Panc1 (cell line): ENCODE measurements at regions not wholly inside any gene's neighbourhood (a gene's known extent, or its start where the extent isn't known, plus 50 kb on each side); places are given as distances from the start of the nearest gene placed in this dataset.

Experiments used
- ATAC-seq: fragments of 200-7000 bp; cut with Tn5 transposase; 2 replicates; pipeline ENCODE4 v1.9.1; 2020; ENCODE audit warnings: mild to moderate bottlenecking, moderate library complexity
- BruUV-seq: library from RNA; stranded (reverse); fragments of 400-500 nt; replicated peaks from 2 replicates; lab custom pipeline; 2021; lab: Mats Ljungman, UMichigan
- CTCF ChIA-PET: fragments of 300-600 bp; sonication (Branson Sonifier 250); formaldehyde crosslinking; loops from one replicate; lab custom pipeline; 2022; ENCODE audit warnings: antibody characterized with exemption; lab: Charles Lee
- POLR2A ChIA-PET: fragments of 300-600 bp; sonication (Branson Sonifier 250); formaldehyde crosslinking; loops from one replicate; lab custom pipeline; 2022; ENCODE audit warnings: antibody characterized with exemption; lab: Charles Lee
- DNase-seq: peaks from one replicate; pipeline ENCODE4 v3.0.0-alpha.2; 2010; ENCODE audit warnings: low read depth, low spot score
- H3K27ac ChIP-seq: 2 replicates; pipeline ENCODE4 v1.5.1; 2011; ENCODE audit warnings: mild to moderate bottlenecking, low read length, inconsistent platforms
- H3K27me3 ChIP-seq: fragments of 200-500 bp; sonication (Bioruptor generic); 2 replicates; pipeline ENCODE4 v1.6.0; 2014; ENCODE audit warnings: low read length, inconsistent platforms; ENCODE audit not compliant: control insufficient read depth, insufficient read depth
- H3K36me3 ChIP-seq: fragments of 200-500 bp; sonication (Bioruptor generic); 2 replicates; pipeline ENCODE4 v1.5.1; 2014; ENCODE audit warnings: inconsistent platforms, mild to moderate bottlenecking, low read length, moderate library complexity; ENCODE audit not compliant: control insufficient read depth, insufficient read depth
- H3K4me1 ChIP-seq: 2 replicates; pipeline ENCODE4 v1.5.1; 2011; ENCODE audit warnings: inconsistent platforms, mild to moderate bottlenecking, low read length, moderate library complexity; ENCODE audit not compliant: control insufficient read depth, insufficient read depth
- H3K4me3 ChIP-seq, 2 experiments: 2 replicates each; pipeline ENCODE4 v1.5.1; 2011 to 2012; ENCODE audit warnings: low read depth in 2 of 2, low read length in 2 of 2, mild to moderate bottlenecking in 2 of 2, inconsistent platforms in 1 of 2, moderate library complexity in 1 of 2
- H3K9me3 ChIP-seq: fragments of 200-500 bp; sonication (Bioruptor generic); 2 replicates; pipeline ENCODE4 v1.5.1; 2014; ENCODE audit warnings: low read depth, mild to moderate bottlenecking, inconsistent platforms, low read length, moderate library complexity; ENCODE audit not compliant: control insufficient read depth, insufficient read depth
- CTCF ChIP-seq: fragments of 450-650 bp; IDR thresholded peaks from 2 replicates; pipeline ENCODE4 v1.5.1; 2017; ENCODE audit warnings: mild to moderate bottlenecking
- POLR2AphosphoS5 ChIP-seq: IDR thresholded peaks from 2 replicates; pipeline ENCODE4 v1.6.1; 2012; ENCODE audit warnings: mild to moderate bottlenecking, low read depth, low read length, moderate library complexity
- REST ChIP-seq, 2 experiments: IDR thresholded peaks; 2 replicates each; pipeline ENCODE4 v1.6.1; 2011 to 2012; ENCODE audit warnings: low read depth in 2 of 2, control low read depth in 1 of 2, low read length in 1 of 2, mild to moderate bottlenecking in 1 of 2, moderate library complexity in 1 of 2; ENCODE audit not compliant: insufficient read depth in 1 of 2
- SIN3A ChIP-seq: IDR thresholded peaks from 2 replicates; pipeline ENCODE4 v1.6.1; 2012; ENCODE audit warnings: low read depth, mild to moderate bottlenecking, low read length, moderate library complexity, borderline replicate concordance; ENCODE audit not compliant: insufficient read depth
- TCF7L2 ChIP-seq: IDR thresholded peaks from 2 replicates; pipeline ENCODE4 v1.6.1; 2011; ENCODE audit warnings: mild to moderate bottlenecking, low read depth, low read length, inconsistent platforms
- in situ Hi-C: cut with HindIII; loops from 2 replicates; pipeline ENCODE4 v1.10.0; 2016; ENCODE audit warnings: low sequenced_read_pairs, low pct_unique_long_range_greater_than_20kb
- intact Hi-C: fragments of 100-400 bp; cut with micrococcal nuclease; formaldehyde crosslinking; loops from one replicate; pipeline ENCODE4 v1.10.0; 2022; ENCODE audit not compliant: unreplicated experiment

GRCh38 chr12:131565267-131566015, 145.4 kb upstream of the SFSWAP start:
- no TSS peak for BruUV-seq
- DNase-seq (no peak), ATAC-seq (no peak)
- H3K27me3 ChIP-seq = peaks cover 2% of the 10 kb centered on the region; the same call in 1 of the 2 replicates
- 0 out of 2 replicates have a peak, but pooled peaks cover 2% of the 10 kb centered on the region for H3K4me1 ChIP-seq
- H3K4me3 ChIP-seq = no peak overlapping the region
- intact Hi-C loops = no loop called here
- no peaks in the 10 kb centered on the region for H3K36me3 ChIP-seq
- CTCF ChIA-PET = no interaction called here
- no peak overlapping the region for H3K27ac ChIP-seq
- POLR2A ChIA-PET = no interaction called here
- H3K9me3 ChIP-seq = no peaks in the 10 kb centered on the region
- TF ChIP-seq TCF7L2 (no peak), REST (IDR thresholded peaks at IDR 0.05; ENCODE audit: insufficient read depth in 1 of 2, low read depth in 2 of 2, low read length in 1 of 2) (no peak), SIN3A (no peak), CTCF (no peak), POLR2AphosphoS5 (no peak)
- in situ Hi-C loops = no loop called here

DNA sequence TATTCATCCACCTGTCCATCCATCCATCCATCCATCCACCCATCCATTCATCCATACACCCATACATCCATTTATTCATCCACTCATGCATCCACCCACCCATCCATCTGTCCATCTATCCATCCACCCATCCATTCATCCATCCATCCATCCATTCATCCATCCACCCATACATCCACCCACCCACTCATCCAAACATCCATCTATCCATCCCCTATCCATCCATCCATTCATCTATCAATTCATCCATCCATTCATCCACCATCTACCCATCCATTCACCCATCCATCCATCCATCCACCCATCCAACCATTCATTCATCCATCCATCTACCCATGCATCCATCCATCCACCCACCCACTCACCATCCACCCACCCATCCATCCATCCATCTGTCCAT, 142.6 kb upstream of the SFSWAP start:
- no peak for DNase-seq
- Histone ChIP-seq H3K4me3 (no peak overlapping the region), H3K27me3 (peaks cover 11% of the 10 kb centered on the region), H3K9me3 (no peaks in the 10 kb centered on the region), H3K4me1 (no peaks in the 10 kb centered on the region), H3K27ac (no peak overlapping the region), H3K36me3 (no peaks in the 10 kb centered on the region)
- POLR2A ChIA-PET = no interaction called here
- no peak for TF ChIP-seq POLR2AphosphoS5
- TF ChIP-seq CTCF = no peak
- TF ChIP-seq REST (IDR thresholded peaks at IDR 0.05; ENCODE audit: insufficient read depth in 1 of 2, low read depth in 2 of 2, low read length in 1 of 2) = no peak
- TF ChIP-seq TCF7L2 = no peak
- in situ Hi-C loops = no loop called here
- intact Hi-C loops = no loop called here
- no peak for ATAC-seq
- CTCF ChIA-PET = no interaction called here
- BruUV-seq = no TSS peak
